Neural cell (in vitro differentiated cells): ENCODE measurements at regions not wholly inside any gene's neighbourhood (a gene's known extent, or its start where the extent isn't known, plus 50 kb on each side); places are given as distances from the start of the nearest gene placed in this dataset.

Experiments
- CTCF ChIP-seq: fragments of 450-650 bp; IDR thresholded peaks from 2 replicates; pipeline ENCODE4 v1.5.1; 2014; ENCODE audit warnings: antibody characterized with exemption, mild to moderate bottlenecking, moderate library complexity; ENCODE audit not compliant: poor library complexity, severe bottlenecking
- EZH2 ChIP-seq: fragments of 200-600, 300-800 bp; shearing (Covaris generic), sonication (generic); IDR thresholded peaks from 2 replicates; pipeline ENCODE4 v1.6.1; 2014; ENCODE audit warnings: antibody characterized with exemption, low read length, borderline replicate concordance, mild to moderate bottlenecking; ENCODE audit not compliant: insufficient read depth, poor library complexity, severe bottlenecking
- REST ChIP-seq: IDR thresholded peaks from 2 replicates; pipeline ENCODE4 v1.6.1; 2012; ENCODE audit warnings: borderline replicate concordance

- TF ChIP-seq EZH2 (no peak), CTCF (no peak), REST (no peak)
These were observed 131.2 kb downstream of the MAGEB5 start for GRCh38 chrX:26347171-26347570.
